H1 (cell line): ENCODE measurements at regions not wholly inside any gene's neighbourhood (a gene's known extent, or its start where the extent isn't known, plus 50 kb on each side); places are given as distances from the start of the nearest gene placed in this dataset.

Experiments
- CTCF ChIA-PET: fragments of 300-600 bp; sonication (Branson Sonifier 250); formaldehyde crosslinking; loops from one replicate; lab custom pipeline; 2021; ENCODE audit not compliant: partially characterized antibody; lab: Charles Lee
- POLR2A ChIA-PET: fragments of 300-600 bp; sonication (Branson Sonifier 250); formaldehyde crosslinking; loops from one replicate; lab custom pipeline; 2021; ENCODE audit warnings: inconsistent platforms; ENCODE audit not compliant: partially characterized antibody; lab: Charles Lee
- DNase-seq, 2 experiments: peaks; one replicate each; pipeline versions ENCODE4 v3.0.0 to v3.0.0-alpha.2; 2010 to 2022; ENCODE audit warnings: low spot score in 2 of 2, low read depth in 1 of 2, mixed read lengths in 1 of 2
- FAIRE-seq: peaks from 2 replicates; lab custom pipeline; 2011; peaks lifted over from hg19 to GRCh38; lab: Jason Lieb, UNC
- H2AFZ ChIP-seq: 2 replicates; pipeline ENCODE4 v1.8.1; 2012; ENCODE audit warnings: low read length, inconsistent platforms
- H2AK5ac ChIP-seq: 2 replicates; pipeline ENCODE4 v1.6.1; 2013; ENCODE audit warnings: low read depth, low read length
- H2BK120ac ChIP-seq: replicated peaks from 2 replicates; pipeline ENCODE3; 2013; ENCODE audit warnings: low read depth, low read length, inconsistent platforms
- H2BK12ac ChIP-seq: 2 replicates; pipeline ENCODE4 v1.6.1; 2013; ENCODE audit warnings: low read depth, low read length
- H2BK15ac ChIP-seq: 2 replicates; pipeline ENCODE4 v1.6.1; 2013; ENCODE audit warnings: low read length
- H2BK20ac ChIP-seq: 2 replicates; pipeline ENCODE4 v1.6.1; 2013; ENCODE audit warnings: low read length
- H2BK5ac ChIP-seq: 2 replicates; pipeline ENCODE4 v1.6.1; 2013; ENCODE audit warnings: low read depth, low read length
- H3K14ac ChIP-seq: 2 replicates; pipeline ENCODE4 v1.6.1; 2013; ENCODE audit warnings: inconsistent platforms; ENCODE audit not compliant: insufficient read length
- H3K18ac ChIP-seq: 2 replicates; pipeline ENCODE4 v1.6.1; 2013; ENCODE audit warnings: low read length; ENCODE audit errors: extremely low read depth
- H3K23ac ChIP-seq: 2 replicates; pipeline ENCODE4 v1.6.1; 2013; ENCODE audit warnings: inconsistent platforms; ENCODE audit not compliant: insufficient read length
- H3K23me2 ChIP-seq: 2 replicates; pipeline ENCODE4 v1.6.1; 2013; ENCODE audit warnings: low read depth, low read length
- H3K27ac ChIP-seq: 2 replicates; pipeline ENCODE4 v1.6.1; 2011; ENCODE audit warnings: low read depth, low read length, inconsistent platforms
- H3K27me3 ChIP-seq, 4 experiments: replicated peaks in 1 of 4; 1 replicate in 1 of 4; 2 replicates in 3 of 4; pipeline versions ENCODE4 v1.6.1 to v1.8.1; 2011 to 2013; ENCODE audit warnings: low read length in 3 of 4, mild to moderate bottlenecking in 3 of 4, inconsistent platforms in 2 of 4, mixed read lengths in 2 of 4, moderate library complexity in 1 of 4; ENCODE audit not compliant: control insufficient read depth in 3 of 4, insufficient read depth in 3 of 4; ENCODE audit errors: extremely low read depth in 1 of 4
- H3K36me3 ChIP-seq, 4 experiments: 2 replicates each; pipeline versions ENCODE4 v1.6.1 to v1.8.1; 2011 to 2013; ENCODE audit warnings: mild to moderate bottlenecking in 4 of 4, low read length in 3 of 4, moderate library complexity in 2 of 4, control low read depth in 1 of 4, inconsistent platforms in 1 of 4; ENCODE audit not compliant: insufficient read depth in 4 of 4, control insufficient read depth in 2 of 4
- H3K4ac ChIP-seq: replicated peaks from 2 replicates; pipeline ENCODE3; 2013; ENCODE audit warnings: low read length, low read depth, mixed read lengths, inconsistent platforms; ENCODE audit not compliant: insufficient read length
- H3K4me1 ChIP-seq, 4 experiments: replicated peaks in 1 of 4; 1 replicate in 1 of 4; 2 replicates in 3 of 4; pipeline versions ENCODE4 v1.6.1 to v1.8.1; 2011 to 2013; ENCODE audit warnings: low read length in 3 of 4, inconsistent platforms in 2 of 4, mixed read lengths in 1 of 4; ENCODE audit not compliant: insufficient read depth in 4 of 4, control insufficient read depth in 3 of 4
- H3K4me2 ChIP-seq, 2 experiments: 2 replicates each; pipeline versions ENCODE4 v1.6.1 to v1.8.1; 2011 to 2013; ENCODE audit warnings: low read depth in 2 of 2, low read length in 2 of 2, control low read depth in 1 of 2, inconsistent platforms in 1 of 2, mild to moderate bottlenecking in 1 of 2; ENCODE audit not compliant: insufficient read depth in 1 of 2
- H3K4me3 ChIP-seq, 4 experiments: fragments of 200-600, 300-600 bp in 1 of 4; sonication (generic), shearing (Covaris generic), sonication (Bioruptor Twin) in 1 of 4; 2 replicates each; pipeline versions ENCODE4 v1.5.1 to v1.8.1; 2011 to 2016; ENCODE audit warnings: low read length in 4 of 4, low read depth in 3 of 4, control low read depth in 2 of 4, inconsistent platforms in 2 of 4, mild to moderate bottlenecking in 2 of 4, mixed read lengths in 1 of 4, moderate library complexity in 1 of 4; ENCODE audit not compliant: insufficient read depth in 2 of 4; ENCODE audit errors: extremely low read depth in 1 of 4
- H3K56ac ChIP-seq: replicated peaks from 2 replicates; pipeline ENCODE3; 2013; ENCODE audit warnings: low read depth, mild to moderate bottlenecking, mixed read lengths, low read length, inconsistent platforms; ENCODE audit not compliant: insufficient read length
- H3K79me1 ChIP-seq: 2 replicates; pipeline ENCODE4 v1.6.1; 2013; ENCODE audit warnings: low read depth, low read length, control low read depth
- H3K79me2 ChIP-seq, 2 experiments: 2 replicates each; pipeline versions ENCODE4 v1.6.1 to v1.8.1; 2012 to 2013; ENCODE audit warnings: low read length in 2 of 2, mild to moderate bottlenecking in 2 of 2, inconsistent platforms in 1 of 2; ENCODE audit not compliant: insufficient read depth in 2 of 2, control insufficient read depth in 1 of 2
- H3K9ac ChIP-seq, 4 experiments: replicated peaks in 1 of 4; 1 replicate in 1 of 4; 2 replicates in 3 of 4; pipeline versions ENCODE4 v1.6.1 to v1.8.1; 2011 to 2013; ENCODE audit warnings: low read depth in 3 of 4, low read length in 3 of 4, control low read depth in 2 of 4, mild to moderate bottlenecking in 2 of 4, moderate library complexity in 2 of 4, inconsistent platforms in 1 of 4; ENCODE audit errors: extremely low read depth in 1 of 4
- H3K9me3 ChIP-seq, 2 experiments: 2 replicates each; pipeline versions ENCODE4 v1.6.1 to v1.8.1; 2012 to 2013; ENCODE audit warnings: mild to moderate bottlenecking in 2 of 2, moderate library complexity in 2 of 2, control low read depth in 1 of 2, inconsistent platforms in 1 of 2, low read depth in 1 of 2, low read length in 1 of 2, mixed read lengths in 1 of 2; ENCODE audit not compliant: insufficient read depth in 2 of 2
- H4K20me1 ChIP-seq, 2 experiments: replicated peaks in 1 of 2; 2 replicates each; pipeline versions ENCODE3 to v1.8.1; 2011 to 2013; ENCODE audit warnings: inconsistent platforms in 2 of 2, low read length in 2 of 2, mild to moderate bottlenecking in 1 of 2; ENCODE audit not compliant: insufficient read depth in 2 of 2, control insufficient read depth in 1 of 2
- H4K5ac ChIP-seq: 2 replicates; pipeline ENCODE4 v1.6.1; 2013; ENCODE audit warnings: low read length, low read depth, mixed read lengths, inconsistent platforms; ENCODE audit not compliant: insufficient read length
- H4K8ac ChIP-seq: 2 replicates; pipeline ENCODE4 v1.8.0; 2013; ENCODE audit warnings: mild to moderate bottlenecking, moderate library complexity, low read length, inconsistent platforms; ENCODE audit not compliant: insufficient read depth; ENCODE audit errors: extremely low read depth
- H4K91ac ChIP-seq: replicated peaks from 2 replicates; pipeline ENCODE3; 2013; ENCODE audit warnings: low read length, mixed read lengths, inconsistent platforms; ENCODE audit not compliant: insufficient read length
- BCL11A ChIP-seq, 2 experiments: IDR thresholded peaks; one replicate each; pipeline ENCODE4 v1.6.1; 2011; ENCODE audit warnings: low read depth in 2 of 2, low read length in 2 of 2, mild to moderate bottlenecking in 2 of 2
- CHD2 ChIP-seq: IDR thresholded peaks from 2 replicates; pipeline ENCODE4 v1.6.1; 2012; ENCODE audit warnings: low read length, improper control_type of control experiment
- EP300 ChIP-seq, 2 experiments: IDR thresholded peaks; 1 replicate in 1 of 2; 2 replicates in 1 of 2; pipeline ENCODE4 v1.6.1; 2011 to 2012; ENCODE audit warnings: low read depth in 2 of 2, low read length in 2 of 2, mild to moderate bottlenecking in 2 of 2, borderline replicate concordance in 1 of 2, inconsistent platforms in 1 of 2, moderate library complexity in 1 of 2
- GABPA ChIP-seq: IDR thresholded peaks from 2 replicates; pipeline ENCODE4 v1.6.1; 2011; ENCODE audit warnings: mild to moderate bottlenecking, low read length, moderate library complexity, borderline replicate concordance; ENCODE audit not compliant: insufficient read depth
- SIX5 ChIP-seq: IDR thresholded peaks from 2 replicates; pipeline ENCODE4 v1.6.1; 2011; ENCODE audit warnings: mild to moderate bottlenecking, low read depth, low read length
- SRF ChIP-seq: IDR thresholded peaks from 2 replicates; pipeline ENCODE4 v1.6.1; 2011; ENCODE audit warnings: mild to moderate bottlenecking, low read depth, low read length, moderate library complexity
- SUZ12 ChIP-seq: fragments of 200-600 bp; sonication (generic); IDR thresholded peaks from 2 replicates; pipeline ENCODE4 v1.6.1; 2012; ENCODE audit warnings: mild to moderate bottlenecking, inconsistent platforms, low read length, moderate library complexity, mixed read lengths
- TBP ChIP-seq: IDR thresholded peaks from 2 replicates; pipeline ENCODE4 v1.6.1; 2011; ENCODE audit warnings: low read depth, low read length, improper control_type of control experiment
- YY1 ChIP-seq: IDR thresholded peaks from 2 replicates; pipeline ENCODE4 v1.6.1; 2011; ENCODE audit warnings: low read depth, mild to moderate bottlenecking, low read length
- WGBS, 2 experiments: shearing (Covaris generic) in 1 of 2; methylation state at CpG; one replicate each; pipeline versions ENCODE4 v1.1.6 to v1.1.7; 2013 to 2015; ENCODE audit warnings: low lambda C conversion rate in 2 of 2, mixed read lengths in 2 of 2, inconsistent platforms in 1 of 2, low coverage in 1 of 2, missing lambda C conversion rate in 1 of 2; ENCODE audit not compliant: insufficient replicate concordance in 2 of 2, insufficient coverage in 1 of 2, insufficient read length in 1 of 2; ENCODE audit errors: extremely low coverage in 1 of 2, missing lambda C conversion rate in 1 of 2; 5-methylcytosine and 5-hydroxymethylcytosine counted together

DNA sequence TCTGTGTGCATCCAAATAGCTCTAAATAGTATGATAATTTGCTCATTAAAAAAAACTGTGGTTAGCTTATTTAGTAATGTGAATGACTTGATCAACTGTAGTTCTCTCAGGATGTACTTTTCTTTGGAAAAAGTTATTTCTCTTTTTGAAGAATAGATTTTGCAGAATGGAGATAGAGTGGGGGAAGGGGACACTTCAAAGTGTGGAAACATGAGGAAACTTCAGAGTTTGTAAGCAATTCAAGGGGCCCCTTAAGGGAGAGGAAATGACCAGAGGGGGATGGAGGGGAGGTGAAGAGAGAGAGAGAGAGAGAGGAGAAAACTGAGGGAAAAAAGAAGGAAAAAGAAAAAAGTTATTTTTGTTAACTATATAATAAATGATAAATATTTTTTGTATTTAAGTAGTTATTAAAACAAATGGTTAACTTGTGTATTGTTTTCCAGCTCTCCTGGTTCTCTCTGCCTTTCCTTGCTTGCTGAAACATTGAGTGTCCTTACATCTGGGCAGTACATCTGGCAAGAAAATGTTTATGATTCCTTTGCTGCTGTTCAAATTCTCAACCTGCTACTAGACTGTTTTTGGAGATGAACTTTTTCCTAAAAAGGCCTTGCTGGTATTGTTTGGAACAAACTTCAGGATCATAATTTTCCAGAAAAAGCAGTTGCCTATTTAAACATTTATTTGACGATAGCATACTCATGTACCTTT is 497.5 kb upstream of the CITED2 start:
- Histone ChIP-seq H3K9ac (no peak overlapping the region), H4K91ac (no peak overlapping the region), H3K36me3 (no peaks in the 10 kb centered on the region), H2BK120ac (no peak overlapping the region), H3K4me3 (no peak overlapping the region), H2AFZ (no peak overlapping the region), H3K23ac (no peak overlapping the region), H3K27me3 (no peaks in the 10 kb centered on the region), H3K4ac (no peak overlapping the region), H3K23me2 (no peaks in the 10 kb centered on the region), H3K9me3 (no peaks in the 10 kb centered on the region), H2BK15ac (no peak overlapping the region), H3K4me1 (no peaks in the 10 kb centered on the region), H2AK5ac (no peak overlapping the region), H3K56ac (no peak overlapping the region), H3K4me2 (no peak overlapping the region), H4K8ac (no peak overlapping the region), H2BK20ac (no peak overlapping the region), H3K79me2 (no peaks in the 10 kb centered on the region), H3K79me1 (no peaks in the 10 kb centered on the region), H2BK5ac (no peak overlapping the region), H3K18ac (no peak overlapping the region), H3K14ac (no peak overlapping the region), H2BK12ac (no peak overlapping the region), H4K20me1 (no peaks in the 10 kb centered on the region), H4K5ac (no peak overlapping the region), H3K27ac (no peak overlapping the region)
- TF ChIP-seq BCL11A (IDR thresholded peaks at IDR 0.05; ENCODE audit: low read depth in 2 of 2, low read length in 2 of 2) (no peak), SUZ12 (no peak), CHD2 (no peak), TBP (no peak), YY1 (no peak), EP300 (IDR thresholded peaks at IDR 0.05; ENCODE audit: borderline replicate concordance in 1 of 2, low read depth in 2 of 2, low read length in 2 of 2) (no peak), GABPA (no peak), SIX5 (no peak), SRF (no peak)
- ChIA-PET CTCF (interaction anchor here (0.6 to 1.0 kb wide), 4 partner anchors 10 to 501 kb away, joined by 3 to 4 read pairs (median 4); no protein-coding TSS in a partner anchor), POLR2A (interaction anchor here (0.7 to 1.9 kb wide), 2 partner anchors 236 to 497 kb away, joined by 3 to 4 read pairs; partner anchors contain the start of gene CITED2)
- FAIRE-seq (no peak), DNase-seq (no peak)
- 95% methylated on average over 1 of the region's 1 CpG; no CpG with 5 or more reads in 1 of the 2 experiments for WGBS, 2 experiments
